ENCODE measurements at regions not wholly inside any gene's neighbourhood (a gene's known extent, or its start where the extent isn't known, plus 50 kb on each side); places are given as distances from the start of the nearest gene placed in this dataset.
"Not testable (repeated sequence)": the region's sequence is repeated elsewhere in the genome, so short reads cannot be mapped to it uniquely, and the experiment has no call there.

- no peak for DNase-seq (ENCODE audit: low spot score)
Observed at GRCh38 chr12:90611048-90611447, 343.9 kb downstream of the CCER1 start.

- no peak for DNase-seq (ENCODE audit: low spot score)
Observed at GRCh38 chr12:90593596-90594295, 361.2 kb downstream of the CCER1 start.

GRCh38 chr12:90589956-90590355, 365.0 kb downstream of the CCER1 start:
- DNase-seq (ENCODE audit: low spot score): no peak

- no peak for DNase-seq (ENCODE audit: low spot score)
Observed at GRCh38 chr12:90585640-90586304, 369.2 kb downstream of the CCER1 start.

GRCh38 chr12:90576707-90577106, 378.3 kb downstream of the CCER1 start:
- DNase-seq (ENCODE audit: low spot score): no peak

GRCh38 chr12:90575995-90576394, 379.0 kb downstream of the CCER1 start:
- no peak for DNase-seq (ENCODE audit: low spot score)

GRCh38 chr12:90574676-90575075, 380.3 kb downstream of the CCER1 start:
- DNase-seq (ENCODE audit: low spot score): no peak

- DNase-seq (ENCODE audit: low spot score): no peak
Observed at GRCh38 chr12:90572778-90573177, 382.2 kb downstream of the CCER1 start.

- DNase-seq (ENCODE audit: low spot score): peak; percentile 45
Observed at GRCh38 chr12:90569685-90570084, 385.3 kb downstream of the CCER1 start.

GRCh38 chr12:90562671-90563070, 392.3 kb downstream of the CCER1 start:
- no peak for DNase-seq (ENCODE audit: low spot score)

- DNase-seq (ENCODE audit: low spot score): no peak
Observed at GRCh38 chr12:90548595-90548994, 406.4 kb downstream of the CCER1 start.

GRCh38 chr12:90546511-90546910, 408.5 kb downstream of the CCER1 start:
- no peak for DNase-seq (ENCODE audit: low spot score)

GRCh38 chr12:90543841-90544240, 411.1 kb downstream of the CCER1 start:
- no peak for DNase-seq (ENCODE audit: low spot score)

- DNase-seq (ENCODE audit: low spot score): no peak
Observed at GRCh38 chr12:90543374-90543773, 411.6 kb downstream of the CCER1 start.

- DNase-seq (ENCODE audit: low spot score): not testable (repeated sequence)
Observed at GRCh38 chr12:90542852-90543251, 412.1 kb downstream of the CCER1 start.

GRCh38 chr12:90533828-90534227, 421.1 kb downstream of the CCER1 start:
- DNase-seq (ENCODE audit: low spot score): not testable (repeated sequence)

- DNase-seq (ENCODE audit: low spot score): no peak
Observed at GRCh38 chr12:90520002-90520734, 434.8 kb downstream of the CCER1 start.

- DNase-seq (ENCODE audit: low spot score): no peak
Observed at GRCh38 chr12:90519285-90519684, 435.7 kb downstream of the CCER1 start.

GRCh38 chr12:90515199-90516175, 439.5 kb downstream of the CCER1 start:
- DNase-seq (ENCODE audit: low spot score): no peak

- DNase-seq (ENCODE audit: low spot score): peak; percentile 22
Observed at GRCh38 chr12:90514325-90514724, 440.7 kb downstream of the CCER1 start.

- no peak for DNase-seq (ENCODE audit: low spot score)
Observed at GRCh38 chr12:90512518-90512917, 442.5 kb downstream of the CCER1 start.
